HepG2 (cell line): ENCODE measurements at regions not wholly inside any gene's neighbourhood (a gene's known extent, or its start where the extent isn't known, plus 50 kb on each side); places are given as distances from the start of the nearest gene placed in this dataset.

Experiments used
- ATAC-seq: fragments of 200-7000 bp; cut with Tn5 transposase; 3 replicates; pipeline ENCODE4 v1.9.1; 2020; ENCODE audit warnings: mild to moderate bottlenecking, moderate library complexity
- BruUV-seq: library from RNA; stranded (reverse); fragments of 400-500 nt; replicated peaks from 2 replicates; lab custom pipeline; 2021; lab: Mats Ljungman, UMichigan
- CTCF ChIA-PET: fragments of 300-600 bp; formaldehyde crosslinking; extraction: SDS; loops from one replicate; lab custom pipeline; 2021; ENCODE audit warnings: low total read pairs, inconsistent platforms, low intra/inter-chr PET ratio; lab: Yijun Ruan, JAX
- POLR2A ChIA-PET: fragments of 350-600 bp; sonication (Branson Sonifier 250); formaldehyde crosslinking; loops from one replicate; lab custom pipeline; 2020; ENCODE audit warnings: antibody characterized with exemption, inconsistent platforms; lab: Yijun Ruan, JAX
- DNase-seq: peaks from one replicate; pipeline ENCODE4 v3.0.0-alpha.2; 2015; ENCODE audit warnings: low spot score
- FAIRE-seq: peaks from 3 replicates; lab custom pipeline; 2011; peaks lifted over from hg19 to GRCh38; lab: Jason Lieb, UNC
- H2AFZ ChIP-seq: one replicate; pipeline ENCODE4 v1.6.1; 2011; ENCODE audit warnings: low read length, inconsistent platforms
- H3K27ac ChIP-seq: fragments of 300-600 bp; 3 replicates; pipeline ENCODE4 v1.8.0; 2011; ENCODE audit warnings: mixed run types, mild to moderate bottlenecking, mixed read lengths, low read length, inconsistent platforms; ENCODE audit not compliant: insufficient read depth; ENCODE audit errors: extremely low read length
- H3K27me3 ChIP-seq, 2 experiments: fragments of 200-600 bp in 1 of 2; 2 replicates in 1 of 2; 3 replicates in 1 of 2; pipeline versions ENCODE4 v1.6.0 to v1.8.0; 2011; ENCODE audit warnings: low read length in 2 of 2, mild to moderate bottlenecking in 2 of 2, moderate library complexity in 2 of 2, inconsistent platforms in 1 of 2; ENCODE audit not compliant: insufficient read depth in 2 of 2, control insufficient read depth in 1 of 2
- H3K36me3 ChIP-seq, 2 experiments: fragments of 200-600 bp in 1 of 2; replicated peaks in 1 of 2; 2 replicates in 1 of 2; 3 replicates in 1 of 2; pipeline versions ENCODE4 v1.5.1 to v1.8.0; 2011; ENCODE audit warnings: low read length in 2 of 2, inconsistent platforms in 1 of 2; ENCODE audit not compliant: insufficient read depth in 2 of 2, control insufficient read depth in 1 of 2
- H3K4me1 ChIP-seq: 2 replicates; pipeline ENCODE4 v1.5.1; 2012; ENCODE audit warnings: low read length, inconsistent platforms; ENCODE audit not compliant: insufficient read depth
- H3K4me2 ChIP-seq: 2 replicates; pipeline ENCODE4 v1.6.0; 2011; ENCODE audit warnings: low read depth, low read length, inconsistent platforms
- H3K4me3 ChIP-seq, 3 experiments: fragments of 200-600 bp in 1 of 3; sonication (generic), shearing (Covaris generic) in 1 of 3; replicated peaks in 1 of 3; 2 replicates each; pipeline ENCODE4 v1.5.1; 2011 to 2016; ENCODE audit warnings: low read length in 3 of 3, inconsistent platforms in 2 of 3, low read depth in 2 of 3, mild to moderate bottlenecking in 2 of 3, control low read depth in 1 of 3, mixed read lengths in 1 of 3; ENCODE audit not compliant: insufficient read depth in 1 of 3
- H3K79me2 ChIP-seq: one replicate; pipeline ENCODE4 v1.6.1; 2011; ENCODE audit warnings: low read length, inconsistent platforms; ENCODE audit not compliant: insufficient read depth
- H3K9ac ChIP-seq: 2 replicates; pipeline ENCODE4 v1.6.0; 2011; ENCODE audit warnings: mild to moderate bottlenecking, low read depth, low read length, inconsistent platforms; ENCODE audit not compliant: insufficient read depth
- H3K9me3 ChIP-seq: 2 replicates; pipeline ENCODE4 v1.5.1; 2012; ENCODE audit warnings: mild to moderate bottlenecking, low read length
- H4K20me1 ChIP-seq: 2 replicates; pipeline ENCODE4 v1.6.0; 2011; ENCODE audit warnings: inconsistent platforms, mild to moderate bottlenecking, low read length, moderate library complexity; ENCODE audit not compliant: insufficient read depth
- CCDC6 ChIP-seq: sonication (generic); formaldehyde crosslinking; IDR thresholded peaks from 2 replicates; pipeline ENCODE4 v1.8.1; 2022; ENCODE audit warnings: mild to moderate bottlenecking, missing genetic modification reagents, moderate library complexity
- EED ChIP-seq: sonication (generic); formaldehyde crosslinking; IDR thresholded peaks from 2 replicates; pipeline ENCODE4 v1.5.0; 2020; ENCODE audit warnings: mild to moderate bottlenecking, missing genetic modification reagents
- KDM2A ChIP-seq: sonication (generic); formaldehyde crosslinking; IDR thresholded peaks from 2 replicates; pipeline ENCODE4 v1.4.0; 2020; ENCODE audit warnings: low read depth, missing genetic modification reagents, borderline replicate concordance
- MED8 ChIP-seq: sonication (generic); formaldehyde crosslinking; IDR thresholded peaks from 2 replicates; pipeline ENCODE4 v1.8.1; 2023; ENCODE audit warnings: mild to moderate bottlenecking, missing genetic modification reagents; ENCODE audit not compliant: insufficient replicate concordance
- TP53 ChIP-seq: sonication (generic); formaldehyde crosslinking; conservative IDR thresholded peaks from 2 replicates; pipeline ENCODE4 v1.4.0; 2020; ENCODE audit warnings: missing genetic modification reagents
- ZNF205 ChIP-seq: IDR thresholded peaks from 2 replicates; pipeline ENCODE4 v1.6.1; 2018; ENCODE audit warnings: missing biosample characterization, missing genetic modification reagents
- ZNF317 ChIP-seq: sonication (generic); formaldehyde crosslinking; IDR thresholded peaks from 2 replicates; pipeline ENCODE4 v1.5.0; 2020; ENCODE audit warnings: mild to moderate bottlenecking, missing genetic modification reagents
- ZNF343 ChIP-seq: sonication (generic); formaldehyde crosslinking; IDR thresholded peaks from 2 replicates; pipeline ENCODE4 v1.4.0; 2020; ENCODE audit warnings: mild to moderate bottlenecking, missing genetic modification reagents
- ZNF354B ChIP-seq: sonication (generic); formaldehyde crosslinking; IDR thresholded peaks from 2 replicates; pipeline ENCODE4 v1.8.0; 2022; ENCODE audit warnings: mild to moderate bottlenecking, missing genetic modification reagents
- ZNF7 ChIP-seq: IDR thresholded peaks from 2 replicates; pipeline ENCODE4 v1.6.1; 2016; ENCODE audit warnings: missing biosample characterization, missing genetic modification reagents
- WGBS: methylation state at CpG from one replicate; pipeline ENCODE4 v1.1.6; 2017; ENCODE audit warnings: low lambda C conversion rate; 5-methylcytosine and 5-hydroxymethylcytosine counted together
- in situ Hi-C: cut with HindIII; loops from 2 replicates; pipeline ENCODE4 v1.10.0; 2017; ENCODE audit warnings: low pct_unique_long_range_greater_than_20kb; ENCODE audit not compliant: extremely low pct_ligation_motif_present
- intact Hi-C: fragments of 100-400 bp; cut with micrococcal nuclease; formaldehyde crosslinking; loops from one replicate; pipeline ENCODE4 v1.10.0; 2022; ENCODE audit not compliant: unreplicated experiment
- TF ChIP-seq, protein P1 (sequence below): sonication (generic); formaldehyde crosslinking; IDR thresholded peaks from 2 replicates; pipeline ENCODE4 v1.8.0; 2022; ENCODE audit warnings: missing genetic modification reagents, low read depth, mild to moderate bottlenecking, borderline replicate concordance

DNA sequence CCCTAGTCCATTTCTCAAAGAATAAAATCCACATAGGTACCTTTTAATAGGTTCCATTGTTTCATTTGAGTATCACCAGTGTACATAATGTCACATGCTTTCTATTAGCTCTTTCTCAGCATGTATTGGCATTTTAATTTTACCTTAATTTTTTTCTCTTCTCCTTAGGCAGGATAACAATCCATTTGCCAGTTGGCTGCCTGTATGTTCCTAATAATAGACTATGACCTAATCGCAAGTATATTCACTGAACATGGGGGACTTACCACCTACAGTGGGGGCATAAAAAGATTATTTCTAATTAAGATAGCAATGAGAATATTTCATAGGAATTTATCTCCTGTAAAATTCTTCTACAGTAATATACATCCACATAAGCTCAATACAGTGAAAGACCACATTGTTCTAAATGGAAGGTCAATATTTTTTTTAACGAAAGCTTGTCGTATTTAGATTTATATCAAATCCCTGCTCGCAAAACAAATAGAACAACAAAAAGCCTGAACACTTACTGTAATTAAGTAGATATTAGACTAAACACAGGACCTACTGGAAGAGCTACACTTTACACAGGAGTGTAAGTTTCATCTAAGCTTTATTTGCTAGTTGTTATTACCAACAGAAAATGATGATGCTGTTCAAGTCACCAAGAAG is 76.4 kb downstream of the OGFRL1 start (continued):
- TF ChIP-seq EED (no peak), KDM2A (CRISPR knock-in tag) (no peak), ZNF354B (no peak), ZNF317 (CRISPR knock-in tag) (no peak), CCDC6 (CRISPR knock-in tag) (no peak), ZNF343 (no peak), ZNF205 (CRISPR knock-in tag) (no peak), MED8 (no peak)
- TF ChIP-seq, protein P1, sequence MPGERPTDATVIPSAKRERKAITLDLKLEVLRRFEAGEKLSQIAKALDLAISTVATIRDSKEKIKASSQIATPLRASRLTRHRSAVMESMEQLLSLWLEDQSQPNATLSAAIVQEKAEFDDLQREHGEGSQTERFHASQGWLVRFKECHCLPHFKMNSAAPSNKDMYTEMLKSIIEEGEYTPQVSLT (CRISPR knock-in tag), result no peak
- TF ChIP-seq, all 625 proteins: peak for 0

DNA sequence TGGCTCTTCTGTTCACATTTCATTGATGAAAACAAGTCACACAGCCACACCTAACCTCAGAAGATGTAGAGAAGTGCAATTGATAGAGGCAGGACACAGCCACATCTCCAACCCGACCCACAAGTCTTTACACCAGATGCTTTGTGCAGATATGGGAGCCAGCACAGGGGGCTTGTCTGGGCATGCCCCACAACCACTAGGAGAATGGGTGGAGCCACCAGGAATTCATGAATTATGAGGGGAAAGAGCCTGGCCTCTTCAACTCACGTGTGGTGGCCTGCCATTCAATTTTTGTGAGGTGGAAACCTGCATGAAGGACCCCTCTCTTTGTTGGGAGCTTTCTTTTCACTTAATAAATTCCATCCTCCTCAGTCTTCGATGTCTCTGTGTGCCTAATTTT is 79.1 kb downstream of the OGFRL1 start:
- Histone ChIP-seq H3K4me3 (no peak overlapping the region), H3K9ac (no peak overlapping the region), H2AFZ (no peak overlapping the region), H3K4me2 (no peak overlapping the region), H3K27me3 (no peaks in the 10 kb centered on the region), H3K27ac (no peak overlapping the region), H3K4me1 (no peaks in the 10 kb centered on the region), H4K20me1 (no peaks in the 10 kb centered on the region), H3K79me2 (no peaks in the 10 kb centered on the region), H3K9me3 (no peaks in the 10 kb centered on the region), H3K36me3 (no peaks in the 10 kb centered on the region)
- ATAC-seq (no peak), FAIRE-seq (no peak), DNase-seq (no peak)
- peak; percentile 96 for TF ChIP-seq TP53 (CRISPR knock-in tag)
- TF ChIP-seq ZNF7 (CRISPR knock-in tag), result no peak
- 23% methylated on average over 3 of the region's 3 CpGs for WGBS
- no TSS peak for BruUV-seq
- in situ Hi-C loops (no loop called here), intact Hi-C loops (no loop called here)
- POLR2A ChIA-PET, result no interaction called here
- CTCF ChIA-PET, result no interaction called here
